Cardiac septum (tissue), 1 donor: ENCODE measurements at regions not wholly inside any gene's neighbourhood (a gene's known extent, or its start where the extent isn't known, plus 50 kb on each side); places are given as distances from the start of the nearest gene placed in this dataset.

ENCODE experiments used
- DNase-seq: peaks from one replicate; pipeline ENCODE4 v3.0.0-alpha.2; 2020; ENCODE audit warnings: low spot score
- intact Hi-C: fragments of 100-400 bp; cut with DNase I; formaldehyde crosslinking; loops from one replicate; pipeline ENCODE4 v1.14.0; 2022
- donor health status: DM: no; HTN: no; CAD: no.

DNA sequence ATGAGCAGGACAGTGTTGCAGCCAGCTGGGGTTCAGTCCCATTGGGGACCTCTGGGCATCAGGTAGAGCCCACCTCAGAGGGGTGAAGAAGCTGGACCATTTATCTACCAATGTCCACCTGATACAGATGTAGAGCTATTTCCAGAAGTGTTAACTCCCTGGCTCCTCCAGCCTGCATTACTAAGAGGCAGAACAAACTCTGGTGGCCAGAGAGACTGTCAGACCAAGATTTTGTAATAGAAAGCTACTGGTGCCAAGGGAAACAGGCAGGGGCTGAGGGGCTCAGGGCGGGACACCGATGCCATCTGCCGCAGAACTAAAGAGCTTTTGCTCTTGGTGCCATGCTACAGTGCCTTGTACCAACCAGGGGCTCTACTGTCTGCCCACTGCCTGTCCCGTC, 268.2 kb upstream of the HABP2 start:
- intact Hi-C loops = no loop called here
- DNase-seq = no peak

DNA sequence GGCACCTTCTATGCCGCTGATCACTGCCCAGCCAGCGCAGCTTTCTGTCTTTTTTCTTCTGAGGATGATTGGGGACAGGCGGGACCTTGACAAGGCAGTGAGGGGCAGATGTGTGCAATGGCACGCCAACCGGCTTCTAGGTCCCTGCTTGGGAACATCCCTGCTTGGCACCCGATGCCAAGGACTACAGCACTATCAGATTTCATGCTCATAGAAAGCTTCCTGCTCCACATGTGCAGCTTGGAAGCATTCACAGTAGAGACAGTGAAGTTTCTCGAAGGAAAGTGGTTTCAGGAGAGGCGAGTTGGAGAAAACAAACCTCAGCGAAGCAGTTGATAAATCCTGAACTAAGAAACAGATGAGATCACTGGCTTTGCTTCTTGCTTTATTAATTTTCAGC, 267.5 kb upstream of the HABP2 start:
- intact Hi-C loops = no loop called here

DNA sequence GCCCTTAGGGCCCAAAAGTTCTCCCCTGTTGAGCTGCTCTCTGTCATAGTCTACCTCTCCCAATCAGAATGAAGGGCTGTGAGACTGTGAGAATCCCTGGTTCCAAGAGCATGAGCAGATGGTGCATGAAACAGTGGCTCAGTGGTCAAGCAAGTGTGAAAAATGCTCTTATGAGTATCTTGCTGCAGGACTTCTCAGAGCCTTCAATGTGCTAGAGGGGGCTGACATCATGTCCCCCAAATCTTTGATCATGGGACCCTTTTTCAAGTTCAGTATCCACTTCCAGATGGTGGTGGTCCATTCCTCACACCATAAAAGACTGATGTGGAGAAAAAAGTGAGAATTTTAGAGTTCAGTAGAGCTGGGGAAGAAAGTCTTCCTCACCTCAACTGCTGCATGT, 265.3 kb upstream of the HABP2 start:
- intact Hi-C loops = no loop called here
- DNase-seq = no peak

More for the DNA sequence above, 267.5 kb upstream of the HABP2 start:
- no peak for DNase-seq

DNA sequence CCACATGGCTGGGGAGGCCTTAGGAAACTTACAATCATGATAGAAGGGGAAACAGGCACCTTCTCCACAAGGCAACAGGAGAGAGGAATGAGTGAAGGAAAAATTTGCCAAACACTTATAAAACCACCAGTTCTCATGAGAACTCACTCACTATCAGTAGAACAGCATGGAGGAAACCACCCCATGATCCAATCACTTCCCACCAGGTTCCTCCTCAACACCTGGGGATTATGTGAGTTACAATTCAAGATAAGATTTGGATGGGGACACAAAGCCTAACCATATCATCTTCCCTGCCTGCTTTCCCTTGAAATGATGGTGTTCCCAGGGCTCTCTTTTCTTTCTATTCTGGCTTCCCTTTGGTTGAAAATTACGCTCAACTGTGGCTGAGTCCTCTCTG, 262.7 kb upstream of the HABP2 start:
- intact Hi-C loops = no loop called here
- DNase-seq = no peak

DNA sequence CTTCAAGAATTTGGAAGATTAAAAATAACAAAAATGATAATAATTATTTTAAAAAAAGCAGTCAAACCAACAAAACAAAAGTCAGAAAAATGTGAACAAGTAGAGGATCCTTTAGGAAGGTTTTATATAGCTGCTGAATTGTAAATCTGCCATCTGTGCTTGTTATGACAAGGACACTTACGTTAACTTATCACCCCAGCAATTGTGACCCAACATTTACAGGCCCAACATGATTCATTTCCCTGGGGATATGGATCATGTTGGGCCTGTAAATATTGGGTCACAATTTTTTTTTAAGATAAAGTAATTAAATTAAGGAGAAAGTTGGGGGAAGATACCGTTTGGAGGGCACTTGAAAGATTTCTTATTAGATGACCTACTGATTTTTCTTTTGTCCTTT, 261.4 kb upstream of the HABP2 start:
- DNase-seq = no peak
- intact Hi-C loops = no loop called here

DNA sequence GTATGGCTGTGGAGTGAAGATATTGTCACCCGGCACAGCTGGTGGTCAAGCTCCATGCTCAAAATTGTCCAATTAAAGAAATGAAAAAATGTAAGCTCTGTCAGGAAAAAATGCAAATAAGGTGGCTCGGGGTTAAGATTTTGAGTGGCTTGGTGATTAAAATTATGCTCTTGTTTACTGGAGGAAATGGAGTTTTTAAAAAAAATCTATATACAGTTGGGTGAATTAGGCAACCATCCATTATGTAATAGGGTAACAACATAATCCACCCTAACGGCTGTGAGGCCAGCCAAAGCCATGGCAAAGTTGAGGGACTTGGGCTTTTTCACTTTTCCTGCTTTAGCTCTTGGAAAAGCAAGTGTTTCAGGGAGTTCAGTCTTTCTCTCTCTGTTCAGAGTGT, 260.8 kb upstream of the HABP2 start:
- intact Hi-C loops = no loop called here
- DNase-seq = no peak

DNA sequence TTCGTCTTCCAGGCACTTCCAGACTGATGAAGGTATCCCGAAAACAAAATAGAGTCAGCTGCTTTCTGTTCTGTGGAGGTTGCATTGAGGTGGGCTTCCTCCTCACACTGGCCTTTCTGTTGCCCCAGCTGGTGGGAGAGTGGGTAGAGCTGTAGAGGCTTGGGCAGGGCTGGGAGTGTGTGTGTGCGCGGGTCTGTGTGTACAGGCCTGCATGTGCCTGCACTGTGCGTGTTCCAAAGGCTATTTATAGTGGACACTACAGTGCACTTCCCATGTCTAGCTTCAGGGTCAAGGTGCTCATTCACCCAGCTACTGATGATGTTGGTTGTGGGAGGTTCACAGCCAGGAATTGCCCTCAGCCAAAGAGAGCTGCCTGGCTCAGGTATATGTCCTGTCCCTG, 260.1 kb upstream of the HABP2 start:
- intact Hi-C loops = no loop called here
- DNase-seq = no peak

DNA sequence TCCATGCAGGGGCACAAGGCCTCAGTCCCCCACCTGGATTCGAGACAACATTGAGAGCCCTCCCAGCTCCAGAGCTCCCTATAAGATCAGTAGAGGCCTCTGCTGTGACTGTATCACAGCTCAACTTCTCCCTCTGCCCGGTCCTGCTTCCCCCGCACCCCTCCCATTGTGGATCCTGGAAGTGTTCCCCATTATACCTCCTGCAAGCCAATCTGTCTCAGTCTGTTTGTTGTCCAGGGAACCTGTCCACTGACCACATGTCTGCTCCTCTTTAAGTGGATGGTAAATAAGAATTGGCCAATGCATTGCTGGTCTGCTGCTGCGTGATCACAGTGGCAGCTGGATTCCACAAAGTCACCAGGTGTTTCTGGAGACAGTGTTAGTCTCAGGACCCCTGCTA, 259.7 kb upstream of the HABP2 start:
- no peak for DNase-seq
- intact Hi-C loops = no loop called here

DNA sequence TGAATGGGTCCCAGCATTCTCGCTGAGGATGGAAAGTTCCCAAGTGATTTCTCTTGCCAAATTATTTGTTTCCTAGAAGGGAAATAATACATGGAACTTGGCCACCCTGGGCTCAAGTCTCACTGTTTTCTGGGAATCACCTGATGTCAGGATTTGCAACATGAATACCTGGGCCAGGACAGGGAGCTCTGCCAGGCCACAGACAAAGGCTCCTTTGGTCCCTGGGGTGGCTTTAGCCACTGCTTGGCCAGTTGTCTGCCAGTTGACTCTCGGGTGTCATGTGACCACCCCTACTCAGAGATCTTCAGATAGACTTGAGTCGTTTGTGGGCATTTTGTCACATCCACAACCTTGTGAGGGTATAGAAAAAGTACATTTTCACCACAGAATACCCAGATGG, 258.0 kb upstream of the HABP2 start:
- no peak for DNase-seq
- intact Hi-C loops = no loop called here

DNA sequence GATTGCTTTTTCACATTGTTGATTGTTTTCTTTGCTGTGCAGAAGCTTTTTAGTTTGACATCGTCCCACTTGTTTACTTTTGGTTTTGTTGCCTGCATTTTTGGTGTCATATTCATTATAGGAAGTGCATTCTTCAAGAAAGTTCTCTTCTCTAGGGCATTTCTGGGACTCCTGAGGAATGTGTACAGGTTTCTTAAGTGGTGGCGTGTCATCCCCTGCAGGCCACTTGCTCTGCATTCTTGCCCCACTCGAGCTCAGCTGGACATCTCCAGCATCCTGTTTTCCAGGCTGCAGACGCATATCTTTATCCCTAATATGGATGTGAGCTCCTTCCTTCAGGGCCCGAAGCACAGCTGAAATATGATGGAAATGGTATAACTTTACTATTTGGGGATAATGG, 255.6 kb upstream of the HABP2 start:
- no peak for DNase-seq
- intact Hi-C loops = no loop called here

DNA sequence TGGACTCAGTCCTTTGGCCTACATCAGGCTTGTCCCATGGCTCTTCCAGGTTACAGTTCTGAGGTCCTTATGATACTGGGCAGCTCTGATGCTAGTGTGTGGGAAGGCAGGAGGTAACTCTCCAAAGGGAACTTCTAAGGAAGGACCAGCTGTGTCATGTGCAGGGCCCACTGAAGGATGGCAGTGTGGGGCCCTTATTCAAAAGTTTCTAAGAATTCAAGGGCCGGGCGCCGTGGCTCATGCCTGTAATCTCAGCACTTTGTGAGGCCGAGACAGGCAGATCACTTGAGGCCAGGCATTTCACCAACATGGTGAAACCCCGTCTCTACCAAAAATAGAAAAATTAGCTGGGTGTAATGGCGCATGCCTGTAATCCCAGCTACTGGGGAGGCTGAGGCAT, 254.2 kb upstream of the HABP2 start:
- intact Hi-C loops = no loop called here
- no peak for DNase-seq

DNA sequence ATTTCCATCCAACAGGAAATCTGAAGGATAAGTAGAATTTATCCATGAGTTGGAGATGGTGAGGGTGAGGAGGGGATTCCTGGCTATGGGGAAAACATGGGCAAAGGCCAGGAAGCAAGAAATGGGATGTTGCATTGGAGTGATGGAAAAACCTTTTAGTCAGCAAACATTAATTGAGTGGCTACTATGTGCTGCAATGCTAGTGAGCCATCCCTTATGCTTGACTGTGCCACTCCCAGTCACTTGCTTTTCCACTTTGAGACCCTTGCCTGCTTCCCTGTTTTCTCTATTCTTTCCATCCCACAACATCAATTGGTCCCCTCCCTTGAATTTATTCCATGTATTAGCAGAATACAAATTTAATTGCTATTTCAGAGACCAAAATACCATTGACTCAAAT, 252.7 kb upstream of the HABP2 start:
- no peak for DNase-seq
- intact Hi-C loops = no loop called here

DNA sequence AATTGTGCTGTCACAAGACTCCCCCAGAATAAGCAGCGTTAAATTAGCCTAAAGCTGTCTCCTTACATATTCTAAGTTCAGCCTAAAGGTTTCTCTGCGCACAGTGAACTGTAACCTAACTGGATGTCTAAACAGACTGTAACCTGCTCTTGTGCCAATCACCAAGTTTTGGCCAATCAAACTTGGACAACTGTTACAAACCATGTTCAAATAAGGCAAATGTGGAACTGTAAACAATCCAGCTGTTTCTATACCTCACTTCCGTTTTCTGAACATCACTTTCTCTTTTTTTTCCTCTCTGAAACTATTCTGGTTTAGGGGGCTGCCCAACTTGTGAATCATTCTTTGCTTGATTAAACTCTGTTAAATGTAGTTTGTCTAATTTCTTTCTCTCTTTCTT, 252.2 kb upstream of the HABP2 start:
- no peak for DNase-seq
- intact Hi-C loops = no loop called here

DNA sequence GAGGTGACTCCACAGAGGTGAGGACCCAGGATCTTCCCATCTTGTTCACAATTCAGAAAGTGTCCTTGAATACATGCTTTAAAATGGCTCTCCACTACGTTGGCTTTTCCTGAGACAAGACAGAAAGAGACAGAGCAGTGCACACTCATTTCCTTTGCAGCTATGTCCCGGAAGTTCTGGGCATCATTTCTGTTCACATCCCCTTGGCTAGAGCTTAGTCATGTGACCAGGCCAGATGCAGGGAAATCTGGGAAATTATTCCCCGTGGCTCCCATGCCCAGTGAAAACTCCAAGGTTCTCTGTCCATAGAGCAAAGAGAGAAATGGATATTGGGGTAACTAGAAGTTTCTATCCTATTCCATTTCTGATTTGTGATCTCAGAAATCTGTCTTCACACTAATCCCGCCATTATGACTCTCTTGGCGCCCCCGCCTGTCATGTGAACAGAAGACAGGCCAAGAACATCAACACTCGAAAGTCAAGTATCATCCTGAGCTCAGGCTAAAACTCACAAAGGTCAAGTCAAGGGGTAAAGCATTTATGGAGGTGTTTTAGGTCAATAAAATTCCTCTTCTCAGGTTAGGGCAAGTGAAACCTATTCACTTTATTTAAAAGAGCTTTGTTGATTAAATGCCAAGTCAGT, 251.4 kb upstream of the HABP2 start:
- DNase-seq = no peak
- intact Hi-C loops = no loop called here

DNA sequence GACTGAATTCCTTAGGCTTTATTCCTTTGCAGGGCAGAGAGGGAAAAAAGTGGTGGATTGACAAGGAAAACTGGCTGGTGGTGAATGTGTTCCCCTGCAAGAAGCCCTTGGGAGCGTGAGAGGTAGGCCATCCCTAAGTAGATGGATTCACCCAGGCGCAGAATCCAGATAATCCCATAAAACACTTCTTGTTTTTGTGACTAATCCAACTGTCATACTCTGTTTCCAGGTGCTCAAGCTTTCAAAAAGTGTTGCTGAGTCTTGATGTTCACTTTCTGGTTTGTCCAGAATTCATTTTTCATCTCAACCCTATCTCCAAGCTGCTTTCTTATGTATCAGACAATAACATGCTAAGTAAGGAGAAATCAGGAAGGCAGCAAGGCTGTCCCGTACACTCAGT, 250.8 kb upstream of the HABP2 start:
- intact Hi-C loops = no loop called here
- DNase-seq = no peak

DNA sequence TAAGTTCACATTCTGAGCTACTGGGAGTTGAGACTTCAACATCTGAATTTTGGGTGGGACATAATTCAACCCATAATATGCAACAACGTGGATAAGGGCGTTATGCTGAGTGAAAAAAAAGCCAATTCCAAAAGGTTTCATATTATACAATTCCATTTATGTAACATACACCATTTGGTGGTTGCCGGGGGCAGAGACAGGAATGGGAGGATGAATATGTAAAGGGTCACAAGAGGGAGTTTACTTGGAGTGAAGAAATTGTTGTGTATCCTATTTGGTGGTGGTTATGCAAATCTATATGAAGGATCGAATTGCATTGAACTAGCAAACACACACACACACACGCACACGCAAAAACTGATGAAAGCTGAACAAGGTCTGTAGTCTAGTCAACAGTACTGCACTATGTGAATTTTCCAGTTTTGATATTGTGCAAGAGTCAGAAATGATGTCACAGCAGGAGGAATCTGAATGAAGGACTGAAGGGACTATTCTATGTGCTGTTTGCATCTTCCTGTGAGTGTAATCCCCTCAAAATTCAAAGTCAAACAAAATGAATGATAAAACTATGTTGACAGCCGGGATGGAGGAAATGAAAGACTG, 249.2 kb upstream of the HABP2 start:
- intact Hi-C loops = no loop called here
- DNase-seq = no peak

DNA sequence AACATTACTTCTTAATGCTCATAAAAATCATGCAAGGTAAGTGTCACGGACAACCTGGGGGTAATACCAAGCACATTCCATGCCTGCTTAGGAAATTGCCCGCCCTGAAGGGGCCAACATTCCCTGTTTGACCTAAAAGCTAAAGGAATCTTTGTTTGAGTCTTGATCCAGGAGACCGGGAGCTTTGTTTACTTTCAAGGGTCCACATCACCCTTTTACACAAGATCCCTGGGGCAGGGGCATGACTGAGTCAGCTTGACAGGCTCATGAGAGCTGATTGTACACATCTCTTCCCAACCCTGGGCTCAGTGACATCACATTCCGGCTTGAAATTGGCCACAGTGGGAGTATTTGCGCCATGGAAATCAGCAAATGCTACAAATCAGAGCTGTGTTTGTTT, 248.1 kb upstream of the HABP2 start:
- no peak for DNase-seq
- intact Hi-C loops = no loop called here

DNA sequence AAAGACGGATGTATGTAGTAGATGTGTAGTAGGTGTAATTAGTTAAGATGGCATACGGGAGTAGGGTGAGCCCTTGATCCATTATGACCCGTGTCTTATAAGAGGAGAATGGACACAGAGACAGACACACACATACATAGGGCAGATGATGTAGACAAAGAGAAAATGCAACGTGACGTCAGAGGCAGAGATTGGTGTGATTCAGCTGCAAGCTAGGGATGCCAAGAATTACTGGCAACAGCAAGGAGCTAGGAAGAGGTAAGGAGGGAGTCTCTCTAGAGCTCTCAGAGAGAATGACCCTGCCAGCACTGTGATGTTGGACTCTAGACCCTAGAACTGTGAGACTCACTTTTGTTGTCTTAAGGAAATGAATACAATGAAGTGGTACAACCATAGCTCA, 247.0 kb upstream of the HABP2 start:
- no peak for DNase-seq
- intact Hi-C loops = no loop called here

DNA sequence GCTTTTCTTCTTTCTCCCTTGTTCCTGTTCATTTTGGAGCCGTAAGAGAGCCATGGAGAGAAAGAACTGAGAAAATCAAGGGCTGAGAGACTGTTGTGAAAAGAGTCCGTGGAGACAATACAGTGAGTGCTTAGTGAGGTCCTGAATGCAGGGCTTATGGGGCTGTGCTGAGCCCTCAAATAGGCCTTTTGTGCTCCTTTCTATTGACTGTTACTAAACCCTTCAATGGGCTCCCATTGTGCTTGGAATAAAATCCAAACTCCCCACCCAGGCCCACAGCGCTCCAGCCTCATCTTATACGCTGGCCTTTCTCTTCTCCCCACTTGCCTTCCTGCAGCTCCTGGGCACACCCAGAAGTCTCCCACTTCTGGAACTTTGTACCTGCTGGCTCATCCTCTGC, 243.1 kb upstream of the HABP2 start:
- intact Hi-C loops = no loop called here
- DNase-seq = no peak

DNA sequence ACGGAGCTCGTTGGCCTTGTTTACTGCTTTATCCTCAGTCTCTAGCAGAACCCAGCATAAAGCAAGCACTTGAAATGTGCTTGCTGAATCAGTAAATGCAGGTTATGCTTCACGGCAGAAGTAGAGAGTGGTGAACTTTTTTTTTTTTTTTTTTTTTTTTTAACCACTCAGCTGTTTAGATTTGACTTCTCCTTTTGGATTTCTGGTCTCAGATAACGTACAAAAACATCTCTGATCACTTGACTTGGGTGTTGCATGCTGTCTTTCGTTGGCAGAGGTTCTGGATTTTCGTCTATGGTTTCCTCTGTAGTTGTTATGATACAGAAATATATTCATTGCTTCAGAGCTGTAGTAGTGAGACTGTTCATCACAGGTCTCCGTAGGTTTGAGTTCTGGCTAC, 242.5 kb upstream of the HABP2 start:
- intact Hi-C loops = no loop called here
- DNase-seq = no peak

DNA sequence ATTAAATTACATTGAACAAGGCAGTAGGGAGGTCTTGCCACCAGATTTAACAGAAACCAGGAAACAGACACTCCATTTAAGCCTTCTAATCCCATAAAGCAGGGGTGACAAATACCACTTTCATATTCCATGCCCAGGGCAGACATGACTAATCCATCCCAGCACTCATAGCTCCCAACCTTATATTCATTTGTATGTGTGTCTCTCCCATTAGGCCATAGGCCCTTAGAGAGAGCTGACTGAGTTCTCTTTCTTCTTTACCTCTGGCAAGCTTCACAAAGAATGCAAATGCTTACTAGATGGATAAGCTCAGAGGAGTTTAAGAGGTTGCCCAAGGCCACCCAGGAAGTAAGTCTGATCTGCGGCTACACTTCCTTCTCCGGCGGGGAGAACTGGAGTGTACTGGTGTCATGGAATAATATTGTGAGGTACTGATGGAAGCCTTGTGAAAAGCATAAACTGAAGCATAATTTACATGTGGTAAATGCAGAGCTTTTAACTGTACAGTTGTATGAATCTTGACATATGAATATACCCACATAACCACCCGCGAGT, 239.7 kb upstream of the HABP2 start:
- intact Hi-C loops = no loop called here
- DNase-seq = no peak

DNA sequence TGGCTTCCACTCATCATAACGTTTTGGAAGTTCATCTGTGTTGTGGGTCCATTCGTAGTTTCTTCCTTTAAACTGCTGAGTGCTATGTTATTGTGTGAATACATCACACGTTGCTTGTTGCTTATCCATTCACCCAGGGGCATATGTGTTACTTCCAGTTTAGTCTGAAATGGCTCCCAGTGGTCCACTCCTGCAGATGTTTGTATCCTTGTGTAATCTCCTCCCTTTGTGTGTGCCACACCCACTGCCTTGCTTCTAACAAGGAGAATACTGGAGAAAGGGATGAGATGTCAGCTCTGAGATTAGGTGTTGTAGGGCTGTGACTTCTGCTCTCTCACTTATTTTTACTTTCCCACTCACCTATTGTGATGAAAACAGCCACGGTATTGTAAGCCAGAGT, 239.1 kb upstream of the HABP2 start:
- DNase-seq = no peak
- intact Hi-C loops = no loop called here
